OCI-LY3 (cell line): ENCODE measurements at regions not wholly inside any gene's neighbourhood (a gene's known extent, or its start where the extent isn't known, plus 50 kb on each side); places are given as distances from the start of the nearest gene placed in this dataset.

Experiments
- H2AFZ ChIP-seq: fragments of 200-600, 300-600 bp; shearing (Covaris generic); 2 replicates; pipeline ENCODE4 v1.6.0; 2014; ENCODE audit warnings: antibody characterized with exemption, low read depth, low read length
- H3K27ac ChIP-seq: fragments of 200-600, 300-600 bp; sonication (generic); 2 replicates; pipeline ENCODE4 v1.5.1; 2014; ENCODE audit warnings: mild to moderate bottlenecking, low read length, moderate library complexity, mixed read lengths
- H3K27me3 ChIP-seq: fragments of 200-600, 300-600 bp; sonication (generic); 2 replicates; pipeline ENCODE4 v1.6.1; 2014; ENCODE audit warnings: low read depth, low read length, mixed read lengths
- H3K36me3 ChIP-seq: fragments of 200-600, 300-600 bp; sonication (generic); replicated peaks from 2 replicates; pipeline ENCODE3; 2014; ENCODE audit warnings: low read depth, low read length, mixed read lengths
- H3K4me1 ChIP-seq: fragments of 300-600, 200-600 bp; sonication (generic); 2 replicates; pipeline ENCODE4 v1.6.1; 2014; ENCODE audit warnings: low read length, mixed read lengths
- H3K4me2 ChIP-seq: fragments of 200-600, 300-600 bp; sonication (generic); 2 replicates; pipeline ENCODE4 v1.6.1; 2014; ENCODE audit warnings: low read length, mixed read lengths
- H3K4me3 ChIP-seq: fragments of 300-600, 200-600 bp; sonication (generic); 2 replicates; pipeline ENCODE4 v1.5.1; 2014; ENCODE audit warnings: antibody characterized with exemption, mild to moderate bottlenecking, low read length, moderate library complexity
- H3K79me2 ChIP-seq: fragments of 300-600, 200-600 bp; shearing (Covaris generic); 2 replicates; pipeline ENCODE4 v1.6.1; 2014; ENCODE audit warnings: mild to moderate bottlenecking, low read length, mixed read lengths
- H3K9ac ChIP-seq: fragments of 300-600, 200-600 bp; shearing (Covaris generic); 2 replicates; pipeline ENCODE4 v1.6.0; 2014; ENCODE audit warnings: mild to moderate bottlenecking, low read length, moderate library complexity
- H3K9me3 ChIP-seq: fragments of 200-600, 300-600 bp; shearing (Covaris generic); 2 replicates; pipeline ENCODE4 v1.6.1; 2014; ENCODE audit warnings: low read length, mixed read lengths; ENCODE audit not compliant: insufficient read depth
- H4K20me1 ChIP-seq: fragments of 200-600, 300-600 bp; sonication (generic); 2 replicates; pipeline ENCODE4 v1.6.1; 2016; ENCODE audit warnings: low read length, mixed read lengths; ENCODE audit not compliant: insufficient read depth
- CTCF ChIP-seq: fragments of 200-600, 300-600 bp; sonication (generic); IDR thresholded peaks from 2 replicates; pipeline ENCODE4 v1.5.1; 2014; ENCODE audit warnings: antibody characterized with exemption, low read length, low read depth
- EZH2phosphoT487 ChIP-seq: fragments of 200-600 bp; shearing (Covaris generic); IDR thresholded peaks from 2 replicates; pipeline ENCODE4 v1.6.1; 2018; ENCODE audit warnings: antibody characterized with exemption, mixed run types, low read depth

DNA sequence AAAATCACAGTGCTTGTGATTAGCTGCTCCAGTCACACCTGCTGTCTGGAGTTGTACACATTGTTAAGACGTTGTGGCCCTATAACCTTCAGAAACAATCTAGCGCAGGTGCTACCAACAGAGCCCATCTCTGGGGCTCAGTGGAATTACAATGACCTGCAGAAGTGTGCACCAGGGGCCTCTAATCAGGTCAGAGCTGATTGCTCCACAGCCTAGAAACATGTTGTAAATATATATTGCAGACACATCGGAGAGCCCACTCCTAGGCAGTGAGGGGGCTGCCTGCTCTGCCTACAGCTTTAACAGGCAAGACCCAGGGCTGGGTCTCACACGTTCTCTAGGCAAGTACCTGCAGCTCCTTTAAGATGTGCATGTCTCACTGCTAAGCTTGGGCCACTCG, 302.0 kb downstream of the SIPA1L2 start:
- Histone ChIP-seq H3K27me3 (no peaks in the 10 kb centered on the region; the same call in 1 of the 2 replicates), H2AFZ (no peak overlapping the region), H3K36me3 (no peaks in the 10 kb centered on the region), H3K4me3 (no peak overlapping the region), H3K4me2 (no peak overlapping the region), H3K9ac (no peak overlapping the region), H3K79me2 (no peaks in the 10 kb centered on the region), H3K9me3 (no peaks in the 10 kb centered on the region; the same call in 1 of the 2 replicates), H3K27ac (no peak overlapping the region), H4K20me1 (no peaks in the 10 kb centered on the region), H3K4me1 (no peaks in the 10 kb centered on the region)
- TF ChIP-seq EZH2phosphoT487, result no peak
- no peak for TF ChIP-seq CTCF

- H2AFZ ChIP-seq, result no peak overlapping the region
- H3K36me3 ChIP-seq, result no peaks in the 10 kb centered on the region
- no peaks in the 10 kb centered on the region; the same call in 1 of the 2 replicates for H3K9me3 ChIP-seq
- H3K9ac ChIP-seq, result no peak overlapping the region
- no peak for TF ChIP-seq CTCF
- TF ChIP-seq EZH2phosphoT487, result no peak
- H3K27me3 ChIP-seq, result no peaks in the 10 kb centered on the region; the same call in 1 of the 2 replicates
- no peaks in the 10 kb centered on the region for H3K79me2 ChIP-seq
- no peak overlapping the region for H3K27ac ChIP-seq
- H3K4me2 ChIP-seq, result no peak overlapping the region
- H3K4me1 ChIP-seq, result no peaks in the 10 kb centered on the region
- H3K4me3 ChIP-seq, result no peak overlapping the region
- no peaks in the 10 kb centered on the region for H4K20me1 ChIP-seq
Observed at GRCh38 chr1:232327269-232327668, 302.7 kb downstream of the SIPA1L2 start.

DNA sequence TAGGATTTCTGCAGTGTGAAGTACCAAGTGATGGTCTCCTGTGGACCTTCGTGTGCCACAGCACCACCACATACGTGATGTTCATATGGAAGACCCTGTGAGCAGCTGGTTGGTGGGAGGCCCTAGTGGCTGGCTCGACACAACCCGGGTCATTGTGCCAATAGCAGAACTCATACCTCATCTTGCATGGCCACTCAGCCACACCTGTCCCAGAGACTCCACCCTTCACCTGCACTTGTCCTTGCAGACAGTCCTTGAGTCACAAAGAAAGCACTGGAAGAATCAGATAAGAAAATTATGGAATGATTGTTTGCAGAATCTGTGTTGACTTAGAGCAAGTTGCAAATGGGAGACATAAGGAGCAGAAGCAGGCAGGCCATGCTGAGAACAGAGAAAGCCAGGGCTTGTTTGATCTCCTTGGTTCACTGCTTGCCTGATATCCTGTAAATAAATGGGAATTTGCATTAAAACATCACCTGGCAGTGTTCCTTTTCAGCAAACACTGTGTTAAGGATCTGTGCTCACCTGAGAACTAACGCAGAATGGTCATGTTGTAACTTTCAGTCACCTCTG, 307.7 kb downstream of the SIPA1L2 start:
- no peaks in the 10 kb centered on the region for H4K20me1 ChIP-seq
- no peak overlapping the region for H3K4me2 ChIP-seq
- no peak overlapping the region for H3K4me3 ChIP-seq
- no peak overlapping the region for H3K9ac ChIP-seq
- no peaks in the 10 kb centered on the region for H3K79me2 ChIP-seq
- no peaks in the 10 kb centered on the region for H3K4me1 ChIP-seq
- no peak overlapping the region for H2AFZ ChIP-seq
- no peaks in the 10 kb centered on the region for H3K36me3 ChIP-seq
- TF ChIP-seq CTCF (no peak), EZH2phosphoT487 (no peak)
- peaks cover 2% of the 10 kb centered on the region; the same call in 1 of the 2 replicates for H3K27me3 ChIP-seq
- peaks cover 4% of the 10 kb centered on the region; the same call in 1 of the 2 replicates for H3K9me3 ChIP-seq
- H3K27ac ChIP-seq, result no peak overlapping the region

DNA sequence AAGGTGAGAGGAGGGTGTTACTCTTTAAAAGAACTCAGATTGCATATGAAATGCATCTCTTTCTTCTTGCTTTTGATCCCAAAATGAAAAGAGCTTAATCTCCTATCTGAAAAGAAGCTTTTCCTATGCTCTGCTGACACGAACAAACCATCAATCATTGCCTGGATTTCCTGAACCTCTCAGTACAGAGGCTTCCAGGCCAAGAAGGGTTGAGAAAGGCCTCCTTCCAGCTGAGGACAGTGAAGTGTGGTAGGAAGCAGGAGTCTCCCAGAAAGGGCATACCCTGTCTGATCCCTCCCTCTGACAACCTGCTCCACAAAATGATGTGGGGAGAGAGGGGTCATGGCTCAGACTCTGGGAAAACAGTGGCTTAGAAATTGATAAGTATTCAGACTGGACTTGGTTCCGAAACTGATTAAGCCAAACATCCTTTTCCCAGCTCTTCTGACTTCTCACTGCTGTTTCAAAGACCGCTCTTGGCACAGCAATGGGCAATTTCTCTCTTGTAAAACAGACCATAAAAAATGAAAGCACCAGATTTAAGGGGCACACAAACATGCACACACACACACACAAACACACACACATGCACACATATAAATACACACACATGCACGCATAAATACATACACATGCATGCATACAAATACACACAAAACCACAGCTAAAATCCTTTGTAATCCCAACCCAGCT, 310.3 kb downstream of the SIPA1L2 start:
- Histone ChIP-seq H3K9ac (no peak overlapping the region), H4K20me1 (no peaks in the 10 kb centered on the region), H3K36me3 (no peaks in the 10 kb centered on the region), H2AFZ (no peak overlapping the region), H3K4me1 (no peaks in the 10 kb centered on the region), H3K79me2 (no peaks in the 10 kb centered on the region), H3K27ac (no peak overlapping the region), H3K4me3 (no peak overlapping the region), H3K9me3 (peaks cover 4% of the 10 kb centered on the region; the same call in 1 of the 2 replicates), H3K27me3 (peaks cover 2% of the 10 kb centered on the region; the same call in 1 of the 2 replicates), H3K4me2 (no peak overlapping the region)
- TF ChIP-seq CTCF (no peak), EZH2phosphoT487 (no peak)
